ENCODE measurements at regions not wholly inside any gene's neighbourhood (a gene's known extent, or its start where the extent isn't known, plus 50 kb on each side); places are given as distances from the start of the nearest gene placed in this dataset.
"Not testable (repeated sequence)": the region's sequence is repeated elsewhere in the genome, so short reads cannot be mapped to it uniquely, and the experiment has no call there.

GRCh38 chrY:17817076-17818068 is 62.6 kb downstream of the CDY2B start:
- TF ChIP-seq, protein P1, sequence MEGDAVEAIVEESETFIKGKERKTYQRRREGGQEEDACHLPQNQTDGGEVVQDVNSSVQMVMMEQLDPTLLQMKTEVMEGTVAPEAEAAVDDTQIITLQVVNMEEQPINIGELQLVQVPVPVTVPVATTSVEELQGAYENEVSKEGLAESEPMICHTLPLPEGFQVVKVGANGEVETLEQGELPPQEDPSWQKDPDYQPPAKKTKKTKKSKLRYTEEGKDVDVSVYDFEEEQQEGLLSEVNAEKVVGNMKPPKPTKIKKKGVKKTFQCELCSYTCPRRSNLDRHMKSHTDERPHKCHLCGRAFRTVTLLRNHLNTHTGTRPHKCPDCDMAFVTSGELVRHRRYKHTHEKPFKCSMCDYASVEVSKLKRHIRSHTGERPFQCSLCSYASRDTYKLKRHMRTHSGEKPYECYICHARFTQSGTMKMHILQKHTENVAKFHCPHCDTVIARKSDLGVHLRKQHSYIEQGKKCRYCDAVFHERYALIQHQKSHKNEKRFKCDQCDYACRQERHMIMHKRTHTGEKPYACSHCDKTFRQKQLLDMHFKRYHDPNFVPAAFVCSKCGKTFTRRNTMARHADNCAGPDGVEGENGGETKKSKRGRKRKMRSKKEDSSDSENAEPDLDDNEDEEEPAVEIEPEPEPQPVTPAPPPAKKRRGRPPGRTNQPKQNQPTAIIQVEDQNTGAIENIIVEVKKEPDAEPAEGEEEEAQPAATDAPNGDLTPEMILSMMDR (IDR thresholded peaks at IDR 0.05) = not testable (repeated sequence)
- TF ChIP-seq POLR2A (IDR thresholded peaks at IDR 0.05) = not testable (repeated sequence)
